OCI-LY7 (cell line): ENCODE measurements at regions not wholly inside any gene's neighbourhood (a gene's known extent, or its start where the extent isn't known, plus 50 kb on each side); places are given as distances from the start of the nearest gene placed in this dataset.

Experiments
- EZH2phosphoT487 ChIP-seq: fragments of 200-600 bp; sonication (generic); IDR thresholded peaks from 2 replicates; pipeline ENCODE4 v1.6.1; 2018; ENCODE audit warnings: low read depth, borderline replicate concordance, mild to moderate bottlenecking, mixed run types, antibody characterized with exemption, low read length, moderate library complexity, mixed read lengths
- TF ChIP-seq, protein P1 (sequence below): fragments of 200-600 bp; sonication (generic); conservative IDR thresholded peaks from 2 replicates; pipeline ENCODE4 v1.5.1; 2014; ENCODE audit warnings: mild to moderate bottlenecking, antibody characterized with exemption, low read length, moderate library complexity, mixed read lengths

DNA sequence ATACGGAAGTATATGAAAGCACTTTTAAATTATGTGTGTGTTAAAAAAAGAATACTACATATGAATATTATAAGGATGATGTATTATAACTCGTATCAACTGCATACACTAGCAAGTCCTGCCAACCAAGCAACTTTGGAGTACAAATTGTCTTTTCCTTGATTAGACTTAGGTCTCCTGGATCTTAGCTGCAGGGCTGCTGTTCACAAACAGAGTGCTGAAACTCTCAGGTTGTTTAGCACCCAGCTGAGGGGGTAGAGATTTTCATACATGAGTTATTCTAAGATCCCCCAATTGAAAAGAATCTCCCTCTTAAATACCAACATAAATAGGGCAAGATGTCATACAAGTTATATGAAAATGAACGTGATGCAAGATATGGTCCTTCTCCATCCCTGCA lies 149.8 kb upstream of the TNC start:
- TF ChIP-seq, protein P1, sequence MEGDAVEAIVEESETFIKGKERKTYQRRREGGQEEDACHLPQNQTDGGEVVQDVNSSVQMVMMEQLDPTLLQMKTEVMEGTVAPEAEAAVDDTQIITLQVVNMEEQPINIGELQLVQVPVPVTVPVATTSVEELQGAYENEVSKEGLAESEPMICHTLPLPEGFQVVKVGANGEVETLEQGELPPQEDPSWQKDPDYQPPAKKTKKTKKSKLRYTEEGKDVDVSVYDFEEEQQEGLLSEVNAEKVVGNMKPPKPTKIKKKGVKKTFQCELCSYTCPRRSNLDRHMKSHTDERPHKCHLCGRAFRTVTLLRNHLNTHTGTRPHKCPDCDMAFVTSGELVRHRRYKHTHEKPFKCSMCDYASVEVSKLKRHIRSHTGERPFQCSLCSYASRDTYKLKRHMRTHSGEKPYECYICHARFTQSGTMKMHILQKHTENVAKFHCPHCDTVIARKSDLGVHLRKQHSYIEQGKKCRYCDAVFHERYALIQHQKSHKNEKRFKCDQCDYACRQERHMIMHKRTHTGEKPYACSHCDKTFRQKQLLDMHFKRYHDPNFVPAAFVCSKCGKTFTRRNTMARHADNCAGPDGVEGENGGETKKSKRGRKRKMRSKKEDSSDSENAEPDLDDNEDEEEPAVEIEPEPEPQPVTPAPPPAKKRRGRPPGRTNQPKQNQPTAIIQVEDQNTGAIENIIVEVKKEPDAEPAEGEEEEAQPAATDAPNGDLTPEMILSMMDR, result no peak
- TF ChIP-seq EZH2phosphoT487, result no peak
